PC-9 (cell line): ENCODE measurements at regions not wholly inside any gene's neighbourhood (a gene's known extent, or its start where the extent isn't known, plus 50 kb on each side); places are given as distances from the start of the nearest gene placed in this dataset.

Experiments used
- BruUV-seq: library from RNA; stranded (reverse); fragments of 400-500 nt; replicated peaks from 2 replicates; lab custom pipeline; 2021; lab: Mats Ljungman, UMichigan
- CTCF ChIA-PET: fragments of 300-600 bp; sonication (Branson Sonifier 250); formaldehyde crosslinking; loops from one replicate; lab custom pipeline; 2022; ENCODE audit warnings: antibody characterized with exemption; lab: Charles Lee
- POLR2A ChIA-PET: fragments of 300-600 bp; sonication (Branson Sonifier 250); formaldehyde crosslinking; loops from one replicate; lab custom pipeline; 2022; ENCODE audit warnings: antibody characterized with exemption; ENCODE audit not compliant: unreplicated experiment; lab: Charles Lee
- DNase-seq, 2 experiments: peaks; one replicate each; pipeline versions ENCODE4 v3.0.0 to v3.0.0-alpha.2; 2015 to 2022; ENCODE audit warnings: mixed read lengths in 1 of 2
- H2AFZ ChIP-seq: fragments of 200-600 bp; sonication (generic); 2 replicates; pipeline ENCODE4 v1.8.1; 2017; ENCODE audit warnings: antibody characterized with exemption
- H3F3A ChIP-seq: fragments of 200-600 bp; sonication (generic); 2 replicates; pipeline ENCODE4 v1.8.1; 2017; ENCODE audit warnings: antibody characterized with exemption, mild to moderate bottlenecking, low read depth; ENCODE audit not compliant: insufficient read depth
- H3K27ac ChIP-seq: fragments of 200-600 bp; sonication (generic); 2 replicates; pipeline ENCODE4 v1.6.1; 2016; ENCODE audit warnings: mixed run types
- H3K27me3 ChIP-seq: fragments of 200-600 bp; sonication (generic); 2 replicates; pipeline ENCODE4 v1.6.1; 2016; ENCODE audit warnings: low read depth, mixed run types; ENCODE audit not compliant: insufficient read depth
- H3K36me3 ChIP-seq: fragments of 200-600 bp; sonication (generic); 2 replicates; pipeline ENCODE4 v1.6.1; 2016; ENCODE audit warnings: low read depth, mixed run types
- H3K4me1 ChIP-seq: fragments of 200-600 bp; sonication (generic); replicated peaks from 2 replicates; pipeline ENCODE4 v1.6.1; 2016; ENCODE audit warnings: mixed run types; ENCODE audit not compliant: insufficient read depth
- H3K4me2 ChIP-seq: fragments of 200-600 bp; sonication (generic); 2 replicates; pipeline ENCODE4 v1.6.1; 2017; ENCODE audit warnings: mixed run types
- H3K4me3 ChIP-seq: fragments of 200-600 bp; sonication (generic); 2 replicates; pipeline ENCODE4 v1.6.1; 2016; ENCODE audit warnings: mixed run types
- H3K79me2 ChIP-seq: fragments of 200-600 bp; sonication (generic); 2 replicates; pipeline ENCODE4 v1.6.1; 2017; ENCODE audit warnings: low read depth, mixed run types
- H3K9me2 ChIP-seq: fragments of 200-600 bp; sonication (generic); 2 replicates; pipeline ENCODE4 v1.8.1; 2017; ENCODE audit warnings: mild to moderate bottlenecking; ENCODE audit not compliant: insufficient read depth
- H3K9me3 ChIP-seq: fragments of 200-600 bp; sonication (generic); 2 replicates; pipeline ENCODE4 v1.8.1; 2016; ENCODE audit warnings: low read depth; ENCODE audit not compliant: insufficient read depth
- H4K20me1 ChIP-seq: fragments of 200-600 bp; sonication (generic); 2 replicates; pipeline ENCODE4 v1.8.1; 2017; ENCODE audit not compliant: insufficient read depth
- CTCF ChIP-seq: fragments of 200-600 bp; sonication (generic); conservative IDR thresholded peaks from 2 replicates; pipeline ENCODE4 v1.6.1; 2017; ENCODE audit warnings: mixed run types, antibody characterized with exemption, mild to moderate bottlenecking, moderate library complexity
- EZH2 ChIP-seq: fragments of 200-600 bp; sonication (generic); IDR thresholded peaks from 2 replicates; pipeline ENCODE4 v1.8.0; 2017; ENCODE audit warnings: antibody characterized with exemption, low read depth
- intact Hi-C: fragments of 100-400 bp; cut with micrococcal nuclease; formaldehyde crosslinking; loops from one replicate; pipeline ENCODE4 v1.10.0; 2022; ENCODE audit not compliant: unreplicated experiment

- Histone ChIP-seq H3F3A (no peaks in the 10 kb centered on the region), H3K4me2 (no peak overlapping the region), H2AFZ (no peak overlapping the region), H3K4me3 (no peak overlapping the region), H3K27ac (no peak overlapping the region), H3K9me2 (no peaks in the 10 kb centered on the region), H3K27me3 (no peaks in the 10 kb centered on the region), H3K79me2 (no peaks in the 10 kb centered on the region), H3K4me1 (no peaks in the 10 kb centered on the region), H3K9me3 (no peaks in the 10 kb centered on the region), H4K20me1 (no peaks in the 10 kb centered on the region), H3K36me3 (no peaks in the 10 kb centered on the region)
- ChIA-PET CTCF (no interaction called here), POLR2A (no interaction called here)
- no peak for TF ChIP-seq EZH2
- TF ChIP-seq CTCF: no peak
- intact Hi-C loops: no loop called here
- no peak for DNase-seq
- BruUV-seq: no TSS peak
These were observed 397.3 kb upstream of the RASGRP1 start for GRCh38 chr15:38961931-38962330.

DNA sequence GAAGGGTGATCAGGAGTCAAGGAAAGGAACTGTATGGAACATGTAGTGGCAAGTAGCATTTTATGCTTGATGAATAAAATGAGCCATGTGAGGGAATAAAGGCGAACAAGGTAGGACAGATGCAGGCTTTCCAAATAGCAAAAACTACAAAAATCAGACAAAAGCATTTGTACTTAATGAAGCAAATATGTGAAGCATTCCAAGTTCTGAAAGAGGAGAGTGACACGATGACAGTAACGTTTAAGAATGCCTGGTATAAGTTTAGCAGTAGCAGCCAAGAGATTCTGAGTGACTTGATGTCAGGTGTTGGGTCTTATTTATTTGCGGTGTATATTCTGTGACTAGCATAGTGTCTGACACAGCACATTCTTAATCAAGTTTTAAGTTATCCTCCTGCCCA is 408.2 kb upstream of the RASGRP1 start:
- Histone ChIP-seq H3K4me3 (no peak overlapping the region), H3K79me2 (no peaks in the 10 kb centered on the region), H2AFZ (no peak overlapping the region), H3K27me3 (no peaks in the 10 kb centered on the region), H3K27ac (no peak overlapping the region), H3K4me1 (no peaks in the 10 kb centered on the region), H3K4me2 (no peak overlapping the region), H3K9me2 (no peaks in the 10 kb centered on the region), H3F3A (no peaks in the 10 kb centered on the region), H3K36me3 (no peaks in the 10 kb centered on the region), H3K9me3 (no peaks in the 10 kb centered on the region), H4K20me1 (no peaks in the 10 kb centered on the region)
- DNase-seq: no peak
- BruUV-seq: no TSS peak
- POLR2A ChIA-PET: no interaction called here
- intact Hi-C loops: no loop called here
- TF ChIP-seq EZH2 (no peak), CTCF (no peak)
- CTCF ChIA-PET: no interaction called here

- intact Hi-C loops: no loop called here
- Histone ChIP-seq H3K36me3 (no peaks in the 10 kb centered on the region), H3K79me2 (no peaks in the 10 kb centered on the region), H3K4me2 (no peak overlapping the region), H3K4me1 (no peaks in the 10 kb centered on the region), H4K20me1 (no peaks in the 10 kb centered on the region), H3K27ac (no peak overlapping the region), H3K9me3 (no peaks in the 10 kb centered on the region), H3K4me3 (no peak overlapping the region), H3K27me3 (no peaks in the 10 kb centered on the region), H3F3A (no peaks in the 10 kb centered on the region), H3K9me2 (no peaks in the 10 kb centered on the region), H2AFZ (no peak overlapping the region)
- TF ChIP-seq CTCF: no peak
- TF ChIP-seq EZH2: no peak
- BruUV-seq: no TSS peak
- ChIA-PET POLR2A (interaction anchor here (0.5 kb wide), 1 partner anchor 746 kb away, joined by 5 read pairs; no protein-coding TSS in a partner anchor), CTCF (no interaction called here)
- no peak for DNase-seq
These were observed 410.8 kb upstream of the RASGRP1 start for GRCh38 chr15:38975282-38975990.
